Sigmoid colon (tissue), 4 donors: ENCODE measurements at regions not wholly inside any gene's neighbourhood (a gene's known extent, or its start where the extent isn't known, plus 50 kb on each side); places are given as distances from the start of the nearest gene placed in this dataset.

Experiments used
- EP300 ChIP-seq, 4 donors: sonication (generic); formaldehyde crosslinking; IDR thresholded peaks; one replicate each; pipeline ENCODE4 v1.6.1; 2017; ENCODE audit warnings: antibody characterized with exemption in 4 of 4
- POLR2A ChIP-seq, 2 donors: fragments of 450-650 bp; IDR thresholded peaks; one replicate each; pipeline ENCODE4 v1.6.1; 2016; ENCODE audit warnings: antibody characterized with exemption in 2 of 2, mild to moderate bottlenecking in 2 of 2, moderate library complexity in 2 of 2
- POLR2AphosphoS5 ChIP-seq, 4 donors: sonication (generic); formaldehyde crosslinking; IDR thresholded peaks; one replicate each; pipeline ENCODE4 v1.6.1; 2017; ENCODE audit warnings: antibody characterized with exemption in 4 of 4
- TF ChIP-seq, protein P1 (sequence below), 4 experiments: fragments of 450-650 bp in 3 of 4; fragments of 200-600 bp in 1 of 4; IDR thresholded peaks; one replicate each; pipeline ENCODE4 v1.5.1; 2016 to 2019; ENCODE audit warnings: antibody characterized with exemption in 4 of 4, mild to moderate bottlenecking in 3 of 4, moderate library complexity in 2 of 4

DNA sequence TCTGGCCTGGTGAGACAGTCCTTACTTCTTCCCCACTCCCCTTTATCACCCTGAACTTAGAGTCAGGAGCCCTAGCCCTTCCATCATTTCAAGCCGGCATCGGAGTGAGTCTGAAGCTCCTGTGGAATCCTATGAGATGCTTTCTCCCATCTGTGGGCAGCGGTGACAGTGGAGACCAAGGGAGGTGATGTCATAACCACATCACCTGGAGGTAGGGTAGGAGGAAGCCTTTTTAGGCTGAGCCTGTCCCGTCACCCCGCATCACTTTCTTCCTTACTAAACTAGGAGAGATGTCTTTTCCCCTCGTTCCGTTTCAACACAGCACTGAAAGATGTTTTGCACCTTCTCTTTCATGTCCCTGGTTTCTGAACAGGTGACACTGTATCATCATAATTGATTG is 124.1 kb upstream of the WWC1 start:
- TF ChIP-seq, protein P1, sequence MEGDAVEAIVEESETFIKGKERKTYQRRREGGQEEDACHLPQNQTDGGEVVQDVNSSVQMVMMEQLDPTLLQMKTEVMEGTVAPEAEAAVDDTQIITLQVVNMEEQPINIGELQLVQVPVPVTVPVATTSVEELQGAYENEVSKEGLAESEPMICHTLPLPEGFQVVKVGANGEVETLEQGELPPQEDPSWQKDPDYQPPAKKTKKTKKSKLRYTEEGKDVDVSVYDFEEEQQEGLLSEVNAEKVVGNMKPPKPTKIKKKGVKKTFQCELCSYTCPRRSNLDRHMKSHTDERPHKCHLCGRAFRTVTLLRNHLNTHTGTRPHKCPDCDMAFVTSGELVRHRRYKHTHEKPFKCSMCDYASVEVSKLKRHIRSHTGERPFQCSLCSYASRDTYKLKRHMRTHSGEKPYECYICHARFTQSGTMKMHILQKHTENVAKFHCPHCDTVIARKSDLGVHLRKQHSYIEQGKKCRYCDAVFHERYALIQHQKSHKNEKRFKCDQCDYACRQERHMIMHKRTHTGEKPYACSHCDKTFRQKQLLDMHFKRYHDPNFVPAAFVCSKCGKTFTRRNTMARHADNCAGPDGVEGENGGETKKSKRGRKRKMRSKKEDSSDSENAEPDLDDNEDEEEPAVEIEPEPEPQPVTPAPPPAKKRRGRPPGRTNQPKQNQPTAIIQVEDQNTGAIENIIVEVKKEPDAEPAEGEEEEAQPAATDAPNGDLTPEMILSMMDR (IDR thresholded peaks at IDR 0.05), result no peak
- TF ChIP-seq POLR2AphosphoS5 (IDR thresholded peaks at IDR 0.05) (no peak), EP300 (IDR thresholded peaks at IDR 0.05) (no peak), POLR2A (IDR thresholded peaks at IDR 0.05) (no peak)
